Glomerular endothelial cell (primary cell): ENCODE measurements at regions not wholly inside any gene's neighbourhood (a gene's known extent, or its start where the extent isn't known, plus 50 kb on each side); places are given as distances from the start of the nearest gene placed in this dataset.

Source experiments
- DNase-seq: peaks from one replicate; pipeline ENCODE4 v3.0.0-alpha.2; 2011; ENCODE audit warnings: low read depth, low spot score; ENCODE audit errors: extremely low read depth

DNA sequence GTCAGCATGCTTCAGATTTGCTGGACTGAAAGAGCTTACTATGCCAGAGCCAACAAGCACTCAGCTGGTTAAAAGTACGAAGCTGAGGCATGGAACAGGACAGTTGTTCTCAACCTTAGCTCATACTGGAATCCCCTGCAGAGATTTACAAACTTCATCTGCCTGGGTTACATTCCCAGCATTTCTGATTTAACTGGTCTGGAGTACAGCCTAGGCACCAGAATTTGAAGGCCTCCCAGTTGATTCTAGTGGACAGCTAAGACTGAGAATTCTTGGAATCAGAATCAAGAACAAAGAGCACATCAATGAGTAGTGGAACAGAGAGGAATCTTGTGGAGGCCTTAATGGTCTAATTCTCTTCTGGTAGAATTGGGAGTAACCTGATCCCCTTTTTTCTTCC lies 298.2 kb upstream of the NXPH2 start:
- DNase-seq: no peak

DNA sequence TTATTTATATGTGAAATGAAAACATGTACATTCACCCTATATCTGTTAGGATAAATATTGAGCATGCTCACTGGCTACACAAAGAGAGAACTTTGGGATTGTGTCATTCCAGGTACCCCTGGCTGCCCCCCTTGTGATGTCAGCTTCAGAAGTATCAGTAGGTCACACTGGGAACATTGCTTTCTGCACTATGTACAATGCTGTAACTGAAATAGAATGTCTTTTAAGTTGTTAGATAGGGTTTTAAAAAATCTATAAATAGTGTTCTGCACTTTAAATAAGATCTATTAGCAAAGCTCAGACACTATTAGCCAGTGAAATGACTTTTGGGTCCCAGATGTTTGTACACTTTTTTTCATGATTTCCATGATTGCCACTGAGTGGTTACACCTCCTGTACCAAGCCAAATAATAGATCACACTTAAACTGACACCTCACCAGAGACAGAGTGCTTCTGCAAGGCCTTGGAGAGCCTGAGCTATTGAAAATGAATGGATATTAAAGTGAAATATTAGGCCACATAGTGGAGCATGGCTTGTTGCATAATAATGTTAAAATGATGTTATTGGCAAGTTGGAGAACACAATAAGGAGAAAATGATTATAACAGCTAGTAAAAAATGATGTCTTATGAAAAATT lies 297.0 kb upstream of the NXPH2 start:
- no peak for DNase-seq

DNA sequence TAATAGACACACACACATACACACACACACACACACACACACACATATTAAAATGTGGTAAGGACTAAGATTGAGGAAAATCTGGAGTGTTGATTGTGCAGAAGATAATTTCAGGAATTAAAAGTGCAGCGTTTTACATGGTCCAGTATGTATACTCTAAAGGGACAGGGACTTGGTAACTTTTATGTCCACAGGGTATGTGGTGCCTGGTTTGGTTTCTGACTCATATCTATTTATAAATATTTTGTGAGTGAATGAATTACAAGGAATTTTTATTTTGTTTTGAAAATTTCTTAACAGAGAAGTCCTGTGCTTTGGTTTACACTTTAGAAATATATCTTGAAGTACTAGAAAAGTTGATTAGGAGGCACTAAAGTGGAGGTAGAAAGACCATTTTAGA lies 287.7 kb upstream of the NXPH2 start:
- no peak for DNase-seq

DNA sequence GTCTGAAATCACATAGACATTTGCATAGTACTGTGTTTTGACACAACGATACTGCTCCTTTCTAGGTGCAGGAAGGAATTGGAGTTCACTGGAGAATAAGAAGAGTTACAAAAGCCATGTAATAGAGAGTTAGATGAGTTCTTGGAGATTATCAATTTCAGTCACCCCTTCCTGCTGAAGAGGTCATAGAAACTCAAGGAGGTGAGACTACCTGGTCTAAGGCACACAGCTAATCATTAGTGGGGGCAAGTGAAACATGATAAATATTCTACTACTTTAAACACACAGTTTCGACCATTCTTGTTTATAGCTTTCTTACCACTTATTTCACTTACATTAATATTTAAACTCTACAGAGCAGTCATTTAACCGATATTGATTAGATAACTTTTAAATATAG lies 286.9 kb upstream of the NXPH2 start:
- DNase-seq: no peak

DNA sequence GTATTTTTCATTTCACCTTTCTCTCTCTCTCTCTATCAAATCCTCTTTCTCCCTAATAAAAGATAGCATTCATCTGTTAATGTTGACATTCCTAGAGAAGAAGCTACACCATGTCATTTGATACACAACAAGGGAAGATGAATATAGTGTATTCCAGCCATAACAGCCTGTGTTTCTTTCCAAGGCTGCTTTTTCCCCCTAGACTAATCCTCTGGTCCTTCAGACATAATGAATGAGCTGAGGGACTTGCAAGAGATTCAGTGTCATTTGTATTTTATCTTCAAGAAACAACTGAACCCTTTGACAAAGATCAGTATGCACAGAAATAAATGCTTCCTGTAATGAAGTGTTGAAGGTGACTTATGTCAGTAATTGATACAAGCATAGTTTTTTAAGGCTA lies 284.0 kb upstream of the NXPH2 start:
- DNase-seq: no peak

DNA sequence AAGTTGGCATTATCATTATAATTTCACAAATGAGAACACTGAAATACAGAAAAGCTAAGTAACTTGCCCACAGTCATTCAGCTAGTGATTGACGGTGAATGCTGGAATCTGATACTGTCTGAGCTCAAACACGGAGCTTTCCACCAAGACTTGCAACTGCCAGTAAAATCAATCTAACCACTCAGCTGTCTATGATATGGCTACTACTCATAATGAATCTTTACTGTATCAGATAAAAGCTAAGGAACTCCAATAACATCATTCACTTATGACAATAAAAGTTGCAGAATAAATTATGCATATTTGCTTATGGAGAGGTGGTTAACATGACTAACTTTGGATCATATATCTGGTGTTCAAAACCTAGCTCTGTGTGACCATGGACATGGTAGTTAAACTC lies 279.4 kb upstream of the NXPH2 start:
- no peak for DNase-seq

DNA sequence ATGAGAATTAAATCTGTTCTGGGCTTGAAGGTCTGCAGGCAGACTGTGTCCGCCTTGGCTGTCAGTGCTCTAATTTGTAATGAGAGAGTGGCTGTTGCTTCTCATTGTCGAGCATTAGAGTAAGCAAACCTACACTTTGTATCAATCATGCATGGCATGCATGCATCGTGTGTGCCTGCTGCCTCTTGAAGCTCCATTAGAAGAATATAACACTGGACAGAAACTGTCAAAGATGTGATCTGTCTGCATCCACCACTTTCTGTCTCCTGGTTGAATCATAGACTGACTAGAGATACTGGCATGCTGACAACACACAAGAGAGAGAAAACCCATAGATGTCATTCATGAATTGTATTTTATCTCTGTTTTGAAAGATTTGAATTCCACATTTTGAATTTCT lies 275.0 kb upstream of the NXPH2 start:
- no peak for DNase-seq

DNA sequence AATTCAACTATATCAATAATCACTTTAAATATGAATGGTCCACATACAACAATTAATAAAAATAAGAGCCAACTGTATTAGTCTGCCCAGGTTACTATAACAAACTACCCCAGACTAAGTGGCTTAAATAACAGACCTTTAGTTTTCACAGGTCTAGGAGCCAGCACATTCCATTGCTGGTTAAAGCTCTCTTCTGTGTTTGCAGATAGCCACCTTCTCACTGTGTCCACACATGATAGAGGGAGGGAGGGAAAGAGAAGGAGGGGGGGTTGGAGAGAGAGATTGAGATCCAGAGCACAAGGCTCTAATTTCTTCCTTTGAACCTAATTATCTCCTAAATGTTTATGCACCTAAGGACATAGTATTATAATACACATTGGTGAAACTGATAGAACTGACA lies 267.8 kb upstream of the NXPH2 start:
- DNase-seq: no peak

DNA sequence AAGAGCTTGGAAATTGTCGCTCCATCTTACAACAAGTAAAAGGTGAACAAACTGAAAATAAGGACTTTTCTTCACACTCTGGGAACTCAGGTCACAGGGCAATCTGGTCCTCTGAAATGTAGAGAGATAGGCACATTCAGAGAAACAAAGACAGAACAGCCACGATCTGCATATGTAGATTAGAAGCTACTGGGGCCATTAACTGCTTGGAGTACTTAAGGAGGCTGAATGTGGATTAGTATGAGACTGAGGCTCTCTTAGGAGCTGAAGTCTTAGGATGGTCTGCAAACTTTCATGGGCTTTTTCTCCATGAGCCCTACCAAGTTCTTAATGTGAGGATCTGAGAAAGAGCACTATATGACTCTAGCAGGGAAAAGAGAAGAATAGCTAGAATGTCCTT lies 265.3 kb upstream of the NXPH2 start:
- DNase-seq: no peak

DNA sequence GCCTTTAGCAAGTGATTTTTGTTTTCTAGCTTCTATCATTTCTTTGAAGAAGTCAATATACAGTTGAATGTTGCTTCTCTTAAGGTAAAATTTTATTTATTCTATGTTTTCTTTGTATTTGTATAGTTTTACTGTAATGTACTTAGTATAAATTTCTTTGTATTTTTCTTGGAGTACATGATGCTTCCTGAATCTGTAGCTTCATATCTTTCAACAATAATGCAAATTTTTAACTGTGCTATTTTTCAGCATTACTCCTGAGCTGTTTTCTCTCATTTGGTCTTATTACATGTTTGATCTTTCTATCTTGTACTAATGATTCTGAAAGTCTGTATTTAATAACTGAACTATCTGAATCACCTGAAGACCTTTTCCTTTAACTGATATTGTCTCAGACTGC lies 253.9 kb upstream of the NXPH2 start:
- no peak for DNase-seq

DNA sequence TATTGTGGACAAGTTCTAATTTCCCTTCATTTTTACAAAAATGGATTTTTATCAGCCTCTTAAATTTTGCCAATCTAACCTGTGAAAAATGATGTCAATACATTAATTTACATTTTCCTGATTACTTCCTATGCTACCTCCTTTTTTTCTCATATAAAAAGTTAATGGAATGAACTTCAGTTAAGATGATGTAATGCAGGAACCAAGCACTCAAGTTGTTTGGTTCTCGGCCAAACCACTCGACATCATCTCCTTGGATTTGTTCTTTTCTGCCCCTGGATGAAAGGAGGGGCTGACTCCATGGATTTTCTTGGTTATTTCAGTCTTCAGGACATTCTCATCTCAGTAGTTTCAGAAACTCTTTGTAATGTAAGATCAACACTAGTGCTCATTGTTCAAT lies 253.1 kb upstream of the NXPH2 start:
- no peak for DNase-seq

DNA sequence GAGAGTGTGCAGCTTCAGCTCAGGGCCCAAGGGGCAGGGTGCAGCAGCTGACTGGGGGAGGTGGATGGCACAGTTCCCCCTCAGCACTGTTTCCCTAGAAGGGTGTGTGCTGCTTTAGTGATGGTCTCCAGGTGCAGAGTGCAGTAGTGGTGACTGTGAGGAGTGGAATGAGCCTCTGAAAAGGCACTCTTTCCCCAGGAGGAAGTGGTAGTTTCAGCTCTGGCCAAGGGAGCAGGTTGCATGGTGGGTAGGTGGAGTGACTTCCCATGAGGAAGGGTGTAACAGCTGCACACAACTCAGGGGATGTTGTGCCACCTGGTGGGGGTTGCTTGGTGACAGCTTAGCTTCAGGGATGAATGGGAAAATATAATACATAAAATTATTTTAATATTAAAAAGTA lies 251.5 kb upstream of the NXPH2 start:
- no peak for DNase-seq

DNA sequence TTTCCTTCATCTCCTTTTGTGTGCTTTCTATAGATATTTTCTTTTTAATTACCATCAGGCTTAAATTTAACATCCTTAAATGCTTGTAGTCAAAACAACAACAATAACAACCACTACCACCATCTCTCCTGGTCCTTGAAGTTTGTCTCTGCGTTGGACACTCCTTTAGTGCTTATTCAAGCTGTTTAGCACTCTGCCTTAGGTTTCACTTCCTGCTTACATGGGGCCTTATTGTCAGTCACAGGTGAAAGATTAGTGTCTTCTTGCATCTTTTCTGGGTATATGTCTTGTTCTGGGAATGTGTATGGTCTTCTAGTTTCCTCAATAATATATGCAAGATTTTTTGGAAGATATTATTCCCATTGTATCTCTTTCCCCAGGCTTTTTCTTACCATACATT lies 240.1 kb upstream of the NXPH2 start:
- DNase-seq: no peak

DNA sequence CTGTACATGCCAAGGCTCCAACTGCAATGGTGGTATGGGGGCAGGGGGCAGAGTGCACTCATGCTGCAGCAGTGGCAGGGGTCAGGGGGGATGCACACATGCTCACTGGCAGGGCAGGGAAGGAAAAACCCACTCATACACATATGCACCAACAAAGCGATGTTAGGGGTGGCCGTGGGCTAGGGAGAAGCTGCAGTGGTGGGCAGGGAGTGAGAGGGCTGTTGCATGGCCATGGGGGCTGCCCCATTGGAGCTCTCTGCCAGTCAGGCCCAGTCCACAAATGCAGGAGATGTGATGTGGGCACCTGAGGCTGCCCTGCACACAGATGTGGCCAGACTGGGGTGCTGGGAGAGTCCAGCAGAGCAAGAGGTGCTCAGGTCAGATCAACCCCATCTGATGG lies 238.1 kb upstream of the NXPH2 start:
- DNase-seq: no peak

DNA sequence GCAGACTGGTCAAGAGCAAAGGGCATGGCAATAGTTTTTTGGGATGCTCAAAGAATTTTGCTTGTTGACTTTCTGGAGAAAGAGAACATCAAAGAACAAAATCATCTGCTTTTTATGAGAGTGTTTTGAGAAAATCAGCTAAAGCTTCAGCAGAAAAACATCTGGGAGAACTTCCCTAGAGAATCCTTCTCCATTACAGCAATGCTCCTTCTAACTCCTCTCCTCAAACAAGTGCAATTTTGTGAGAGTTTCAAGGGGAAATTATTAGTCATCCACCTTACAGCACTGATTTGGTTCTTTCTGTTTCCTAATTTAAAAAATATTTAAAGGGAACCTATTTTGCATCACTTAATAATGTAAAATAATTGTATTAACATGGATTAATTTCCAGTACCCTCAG lies 226.9 kb upstream of the NXPH2 start:
- no peak for DNase-seq

DNA sequence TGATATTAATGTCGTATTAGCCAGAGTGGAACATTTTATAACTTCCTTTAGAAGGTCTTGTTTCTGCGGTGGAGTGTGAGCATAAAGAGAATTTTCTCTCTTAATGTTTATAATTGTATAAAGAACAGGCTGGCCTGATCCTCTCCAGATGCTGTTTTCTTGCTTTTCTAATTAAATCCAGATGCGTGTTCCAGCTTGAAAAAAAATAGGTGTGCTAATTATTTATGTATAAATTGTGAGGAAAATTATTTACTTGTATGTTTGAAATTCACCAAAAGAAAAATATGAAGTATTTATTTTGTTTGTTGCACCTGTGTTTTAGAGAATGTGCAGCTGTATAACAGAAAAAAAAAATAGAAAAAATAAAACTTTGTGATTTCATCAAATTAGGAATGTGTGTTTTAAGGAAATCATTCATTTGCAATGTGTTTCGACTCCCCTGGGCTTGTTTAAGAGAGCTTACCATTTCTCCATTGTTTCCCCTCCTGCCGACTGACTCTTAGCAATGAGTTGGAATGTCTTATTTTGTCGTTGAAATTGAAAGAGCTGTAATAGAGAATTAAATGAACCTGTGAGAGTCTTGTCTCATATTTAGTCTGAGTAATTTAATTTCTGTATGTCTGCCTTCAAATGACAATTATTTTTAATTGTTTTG lies 220.1 kb upstream of the NXPH2 start:
- DNase-seq: no peak

DNA sequence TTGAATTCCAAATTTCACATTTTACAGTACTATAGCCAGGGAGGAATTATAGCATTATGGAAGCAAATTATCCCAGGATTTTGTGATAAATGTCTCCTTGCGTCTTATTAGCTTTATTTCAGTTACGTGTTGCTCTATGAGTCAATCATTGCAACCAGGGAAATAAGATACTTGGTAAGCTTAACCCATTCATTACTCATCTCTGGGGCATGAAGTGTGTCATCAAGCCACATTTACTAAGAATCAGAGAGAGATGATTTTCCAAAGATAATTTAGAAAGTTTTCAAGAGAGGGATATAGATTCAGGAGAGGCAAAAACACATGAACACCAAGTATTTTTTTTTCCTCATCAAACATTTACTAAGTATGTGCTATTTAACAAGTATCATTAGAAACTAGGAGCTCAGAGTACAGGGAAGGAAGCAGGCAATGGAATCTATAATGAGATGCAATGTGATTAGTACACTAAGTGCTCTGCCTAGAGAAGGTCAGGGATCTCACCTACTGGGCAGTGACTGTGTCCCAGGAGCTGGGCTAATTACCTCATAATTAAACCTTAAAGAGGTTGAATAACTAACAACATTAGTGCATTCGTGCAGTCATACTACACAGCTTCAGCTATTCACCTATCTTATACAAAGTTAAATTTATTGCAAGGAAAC lies 217.8 kb upstream of the NXPH2 start:
- no peak for DNase-seq

DNA sequence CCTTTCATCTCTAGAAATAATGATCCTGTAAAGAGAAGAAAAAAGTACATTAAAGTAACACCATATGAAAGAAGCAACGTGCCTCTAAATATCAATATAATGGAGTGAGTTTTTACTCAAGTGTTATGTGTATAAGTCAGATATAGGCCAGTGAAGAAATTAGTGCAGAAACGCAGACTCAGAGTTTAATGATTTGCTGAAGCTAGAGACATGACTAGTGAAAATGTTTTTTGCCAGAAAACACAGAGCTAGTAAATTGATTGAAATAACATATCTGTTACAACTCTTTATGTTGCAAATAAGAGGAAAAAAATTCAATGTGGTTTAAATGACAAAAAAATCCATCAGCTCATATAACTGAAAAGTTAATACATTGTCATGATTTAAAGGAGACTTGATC lies 217.2 kb upstream of the NXPH2 start:
- no peak for DNase-seq

DNA sequence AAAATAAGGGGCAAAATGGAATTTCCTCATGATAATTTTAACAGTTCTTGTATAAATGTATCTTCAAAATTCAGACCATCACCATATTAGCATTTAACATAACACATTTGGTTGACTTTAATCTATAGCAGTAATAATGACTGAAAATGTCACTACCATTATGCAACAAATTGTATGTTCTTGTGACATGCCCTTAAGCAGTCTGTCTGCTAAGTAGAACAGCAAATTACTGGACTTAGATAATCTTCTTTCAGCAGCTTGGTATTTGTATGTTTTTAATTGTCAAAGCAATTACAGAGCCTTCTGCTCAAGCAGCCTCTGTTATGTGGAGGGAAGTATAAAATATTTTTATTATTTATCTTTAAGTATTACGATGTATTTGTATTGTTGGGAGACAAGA lies 214.3 kb upstream of the NXPH2 start:
- no peak for DNase-seq

DNA sequence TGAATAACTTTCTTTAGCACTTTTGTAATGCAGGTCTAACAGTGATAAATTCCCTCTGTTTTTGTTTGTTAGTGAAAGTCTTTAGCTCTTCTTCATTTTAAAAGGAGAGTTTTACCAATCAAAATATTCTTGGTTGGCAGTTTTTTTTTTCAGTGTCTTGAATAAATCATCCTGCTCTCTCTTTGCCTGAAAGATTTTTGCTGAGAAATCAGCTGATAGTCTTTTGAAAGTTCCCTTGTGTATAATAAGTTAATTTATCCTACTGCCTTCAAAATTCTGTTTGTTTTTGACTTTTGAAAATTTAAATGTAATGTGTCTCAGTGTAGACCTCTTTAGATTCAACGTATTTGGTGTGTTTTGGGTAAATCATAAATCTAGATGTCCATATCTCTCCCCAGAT lies 205.7 kb upstream of the NXPH2 start:
- no peak for DNase-seq

DNA sequence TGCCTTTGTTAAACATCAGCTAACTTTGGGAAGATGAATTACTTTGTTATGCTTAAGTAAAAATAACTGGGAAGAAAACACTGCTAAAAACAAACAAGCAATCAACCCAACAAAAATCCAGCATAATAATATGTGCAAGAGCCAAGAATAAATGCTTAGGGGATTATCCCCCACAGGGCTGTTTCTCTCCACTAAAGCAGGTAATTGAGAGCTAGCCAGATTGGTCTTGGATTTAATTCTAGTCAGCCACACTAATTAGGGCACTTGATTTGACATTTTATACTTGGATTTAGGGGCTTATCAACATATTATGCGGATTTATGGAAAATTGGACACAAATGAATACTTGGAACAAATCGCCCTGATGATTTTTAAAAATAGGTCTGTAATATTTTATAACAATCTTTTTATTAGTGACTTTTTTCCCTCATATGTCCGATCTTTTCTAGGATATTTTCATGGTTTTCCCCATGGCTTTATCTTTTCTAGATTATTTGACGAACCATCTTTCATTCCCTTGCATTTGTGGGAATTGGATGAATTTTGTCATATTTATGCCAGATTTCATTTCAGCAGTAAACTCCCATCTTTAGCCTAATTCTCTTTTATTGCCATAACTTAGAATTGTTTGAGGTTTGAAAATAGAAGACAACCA lies 199.1 kb upstream of the NXPH2 start:
- DNase-seq: no peak

DNA sequence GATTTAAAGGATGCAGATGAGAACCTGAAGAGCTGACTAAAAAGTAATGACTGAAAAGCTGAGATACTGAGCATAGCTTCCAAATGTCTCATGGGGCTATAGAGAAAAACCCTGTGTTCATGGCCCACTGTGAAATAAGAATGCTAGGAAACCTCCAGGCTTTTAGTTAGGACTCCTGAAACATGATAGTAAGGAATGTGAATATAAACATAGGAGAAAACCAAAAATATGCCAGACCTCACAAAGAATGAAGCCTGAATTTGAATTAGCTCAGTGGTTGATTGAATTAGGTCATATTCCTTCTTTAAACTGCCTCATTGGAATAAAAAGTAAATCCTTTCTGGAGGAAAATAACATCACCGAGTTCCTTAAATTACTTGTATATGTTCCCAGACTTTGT lies 194.5 kb upstream of the NXPH2 start:
- DNase-seq: no peak
